Vagina (tissue), 2 donors: ENCODE measurements at regions not wholly inside any gene's neighbourhood (a gene's known extent, or its start where the extent isn't known, plus 50 kb on each side); places are given as distances from the start of the nearest gene placed in this dataset.

ENCODE experiments used
- CTCF ChIP-seq, 3 experiments: fragments of 450-650 bp in 2 of 3; fragments of 200-600 bp in 1 of 3; sonication (generic) in 1 of 3; IDR thresholded peaks; one replicate each; pipeline ENCODE4 v1.5.1; 2017 to 2019; ENCODE audit warnings: antibody characterized with exemption in 3 of 3, mild to moderate bottlenecking in 2 of 3, moderate library complexity in 2 of 3
- POLR2A ChIP-seq, 2 donors: fragments of 450-650 bp; IDR thresholded peaks; one replicate each; pipeline ENCODE4 v1.6.1; 2017; ENCODE audit warnings: antibody characterized with exemption in 2 of 2, mild to moderate bottlenecking in 2 of 2, moderate library complexity in 2 of 2
- POLR2AphosphoS5 ChIP-seq, 2 donors: sonication (generic); formaldehyde crosslinking; IDR thresholded peaks; one replicate each; pipeline ENCODE4 v1.9.0; 2017; ENCODE audit warnings: antibody characterized with exemption in 2 of 2, mild to moderate bottlenecking in 2 of 2, low read depth in 1 of 2; ENCODE audit not compliant: insufficient read depth in 1 of 2

- no peak for TF ChIP-seq CTCF (IDR thresholded peaks at IDR 0.05)
- no peak for TF ChIP-seq POLR2A (IDR thresholded peaks at IDR 0.05)
- no peak for TF ChIP-seq POLR2AphosphoS5 (IDR thresholded peaks at IDR 0.05; ENCODE audit: insufficient read depth in 1 of 2, low read depth in 1 of 2)
Measured at GRCh38 chr5:82865625-82866024, 211.6 kb downstream of the TMEM167A start.
